OCI-LY3 (cell line): ENCODE measurements at regions not wholly inside any gene's neighbourhood (a gene's known extent, or its start where the extent isn't known, plus 50 kb on each side); places are given as distances from the start of the nearest gene placed in this dataset.

ENCODE experiments used
- EZH2phosphoT487 ChIP-seq: fragments of 200-600 bp; shearing (Covaris generic); IDR thresholded peaks from 2 replicates; pipeline ENCODE4 v1.6.1; 2018; ENCODE audit warnings: antibody characterized with exemption, mixed run types, low read depth
- TF ChIP-seq, protein P1 (sequence below): fragments of 200-600, 300-600 bp; sonication (generic); IDR thresholded peaks from 2 replicates; pipeline ENCODE4 v1.5.1; 2014; ENCODE audit warnings: antibody characterized with exemption, low read length, low read depth

DNA sequence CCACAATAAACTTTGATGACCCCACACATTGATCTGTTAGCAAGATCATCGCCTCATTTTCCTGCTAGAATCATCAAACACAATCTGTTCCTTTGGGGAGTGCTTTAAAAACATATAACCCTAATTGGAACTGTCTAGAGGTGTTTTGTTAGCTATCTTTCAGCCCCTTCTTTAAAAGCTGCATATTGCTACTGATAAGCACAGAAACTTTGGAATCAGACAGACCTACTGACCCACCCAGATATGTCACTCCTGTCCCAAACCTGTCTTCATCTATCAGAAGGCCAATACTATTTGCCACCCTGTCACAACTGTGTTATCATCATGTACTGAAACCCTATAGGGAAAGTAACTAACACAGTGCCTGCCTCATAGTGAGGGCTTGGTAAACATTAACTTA, 172.4 kb upstream of the SASH1 start:
- TF ChIP-seq, protein P1, sequence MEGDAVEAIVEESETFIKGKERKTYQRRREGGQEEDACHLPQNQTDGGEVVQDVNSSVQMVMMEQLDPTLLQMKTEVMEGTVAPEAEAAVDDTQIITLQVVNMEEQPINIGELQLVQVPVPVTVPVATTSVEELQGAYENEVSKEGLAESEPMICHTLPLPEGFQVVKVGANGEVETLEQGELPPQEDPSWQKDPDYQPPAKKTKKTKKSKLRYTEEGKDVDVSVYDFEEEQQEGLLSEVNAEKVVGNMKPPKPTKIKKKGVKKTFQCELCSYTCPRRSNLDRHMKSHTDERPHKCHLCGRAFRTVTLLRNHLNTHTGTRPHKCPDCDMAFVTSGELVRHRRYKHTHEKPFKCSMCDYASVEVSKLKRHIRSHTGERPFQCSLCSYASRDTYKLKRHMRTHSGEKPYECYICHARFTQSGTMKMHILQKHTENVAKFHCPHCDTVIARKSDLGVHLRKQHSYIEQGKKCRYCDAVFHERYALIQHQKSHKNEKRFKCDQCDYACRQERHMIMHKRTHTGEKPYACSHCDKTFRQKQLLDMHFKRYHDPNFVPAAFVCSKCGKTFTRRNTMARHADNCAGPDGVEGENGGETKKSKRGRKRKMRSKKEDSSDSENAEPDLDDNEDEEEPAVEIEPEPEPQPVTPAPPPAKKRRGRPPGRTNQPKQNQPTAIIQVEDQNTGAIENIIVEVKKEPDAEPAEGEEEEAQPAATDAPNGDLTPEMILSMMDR: no peak
- no peak for TF ChIP-seq EZH2phosphoT487
